Jurkat, Clone E6-1 (cell line): ENCODE measurements at regions not wholly inside any gene's neighbourhood (a gene's known extent, or its start where the extent isn't known, plus 50 kb on each side); places are given as distances from the start of the nearest gene placed in this dataset.

Experiments
- DNase-seq: peaks from one replicate; pipeline ENCODE4 v3.0.0-alpha.2; 2011; ENCODE audit warnings: low read depth, low spot score
- H3K4me3 ChIP-seq: 2 replicates; pipeline ENCODE4 v1.5.1; 2011; ENCODE audit warnings: mild to moderate bottlenecking, low read length, control low read depth, moderate library complexity

DNA sequence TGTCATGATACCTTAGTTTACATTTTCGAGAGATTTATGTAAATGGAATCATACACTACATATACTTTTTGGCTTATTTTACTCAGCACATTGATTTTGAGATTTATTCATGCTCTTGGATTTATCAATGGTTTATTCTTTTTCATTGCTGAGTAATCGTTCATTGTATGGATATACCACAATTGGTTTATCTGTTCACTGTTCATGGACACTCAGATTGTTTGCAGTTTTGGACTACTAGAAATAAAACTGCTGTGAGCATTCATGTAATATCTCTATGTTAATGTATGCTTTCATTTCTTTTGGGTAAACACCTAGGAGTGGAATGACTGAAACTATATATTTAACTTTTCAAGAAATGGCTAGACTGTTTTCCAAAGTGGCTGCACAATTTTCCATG lies 550.9 kb upstream of the ADAMTS9 start:
- no peak for DNase-seq
- no peak overlapping the region for H3K4me3 ChIP-seq

DNA sequence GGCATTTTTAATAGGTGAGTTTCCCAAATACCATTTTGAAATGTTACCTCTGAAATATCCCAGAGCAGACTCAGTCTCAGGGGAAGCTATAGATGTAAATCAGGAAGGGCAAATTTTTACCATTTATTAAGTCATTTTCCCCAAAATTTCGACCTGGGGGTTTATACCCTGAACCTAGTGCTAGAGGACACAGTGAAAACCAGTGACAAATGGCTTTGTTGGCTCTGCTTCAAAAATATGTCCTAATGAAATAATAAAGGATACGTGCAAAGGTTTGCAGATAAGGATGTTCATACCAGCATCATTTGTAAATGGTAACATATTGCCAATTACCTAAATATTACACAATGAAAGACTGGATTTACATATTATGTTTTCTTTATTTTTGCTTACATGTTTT lies 546.7 kb upstream of the ADAMTS9 start:
- no peak overlapping the region for H3K4me3 ChIP-seq
- no peak for DNase-seq

DNA sequence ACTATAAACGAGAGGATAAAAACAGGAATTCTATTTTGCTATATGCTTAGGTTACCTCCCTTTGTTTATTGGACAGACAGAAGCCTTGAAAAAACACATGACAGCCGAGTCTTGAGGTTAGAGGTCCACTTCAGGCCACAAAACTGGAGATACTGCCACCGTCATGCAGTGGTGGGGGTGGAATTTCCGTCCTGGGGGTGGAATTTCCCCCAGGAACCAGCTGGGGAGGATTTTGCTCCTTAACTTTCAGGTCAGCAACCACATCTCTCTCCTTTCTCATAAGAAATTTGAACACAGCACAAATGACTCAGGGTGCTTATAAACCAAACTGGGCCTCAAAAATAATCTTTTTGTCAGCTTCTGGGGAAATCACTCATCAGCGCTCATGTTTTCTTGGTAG lies 545.8 kb upstream of the ADAMTS9 start:
- H3K4me3 ChIP-seq: no peak overlapping the region
- DNase-seq: no peak

GRCh38 chr3:65231544-65231943 lies 543.7 kb upstream of the ADAMTS9 start:
- H3K4me3 ChIP-seq: no peak overlapping the region
- DNase-seq: no peak

GRCh38 chr3:65230261-65231139 lies 542.7 kb upstream of the ADAMTS9 start:
- H3K4me3 ChIP-seq: no peak overlapping the region
- DNase-seq: no peak

GRCh38 chr3:65226287-65226686 lies 538.5 kb upstream of the ADAMTS9 start:
- no peak for DNase-seq
- no peak overlapping the region for H3K4me3 ChIP-seq

DNA sequence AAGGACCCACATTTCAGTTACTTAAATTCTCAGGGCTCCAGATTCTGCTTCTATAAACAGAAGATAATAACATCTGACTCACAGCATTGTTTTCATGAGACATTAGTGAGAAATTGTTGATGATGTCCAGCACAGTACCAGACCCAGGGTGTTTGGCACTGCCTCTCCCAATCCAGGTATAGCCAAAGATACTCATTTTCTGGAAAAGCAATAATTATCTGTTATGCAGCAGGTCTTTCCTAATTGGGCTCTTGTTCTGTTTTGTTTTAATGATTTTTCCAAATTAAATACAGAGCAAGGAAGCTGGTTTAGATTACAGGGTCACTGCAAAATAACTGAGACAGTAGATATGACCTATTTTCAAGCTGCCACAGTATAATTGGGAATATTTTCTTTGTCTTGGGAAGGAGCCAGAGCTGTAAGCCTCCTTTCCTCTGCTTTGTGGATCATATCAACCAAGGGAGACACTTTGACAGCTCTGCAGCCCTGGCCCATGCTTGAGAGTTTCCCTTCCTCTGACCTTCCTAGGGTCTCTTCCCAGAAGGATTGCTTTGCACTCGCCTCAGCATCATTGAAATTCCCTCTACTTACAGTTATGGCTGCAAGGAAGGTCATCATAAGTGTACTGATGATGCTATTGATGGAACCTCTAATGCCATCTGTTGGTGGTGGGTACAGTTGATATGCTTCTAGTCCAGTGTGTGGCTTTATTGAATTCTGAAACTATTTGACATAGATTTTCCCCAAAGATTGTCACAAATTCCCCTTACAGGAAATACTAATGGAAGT lies 522.4 kb upstream of the ADAMTS9 start:
- DNase-seq: no peak
- no peak overlapping the region for H3K4me3 ChIP-seq

- DNase-seq: no peak
- no peak overlapping the region for H3K4me3 ChIP-seq
Observed at GRCh38 chr3:65202395-65202794, 514.6 kb upstream of the ADAMTS9 start.

DNA sequence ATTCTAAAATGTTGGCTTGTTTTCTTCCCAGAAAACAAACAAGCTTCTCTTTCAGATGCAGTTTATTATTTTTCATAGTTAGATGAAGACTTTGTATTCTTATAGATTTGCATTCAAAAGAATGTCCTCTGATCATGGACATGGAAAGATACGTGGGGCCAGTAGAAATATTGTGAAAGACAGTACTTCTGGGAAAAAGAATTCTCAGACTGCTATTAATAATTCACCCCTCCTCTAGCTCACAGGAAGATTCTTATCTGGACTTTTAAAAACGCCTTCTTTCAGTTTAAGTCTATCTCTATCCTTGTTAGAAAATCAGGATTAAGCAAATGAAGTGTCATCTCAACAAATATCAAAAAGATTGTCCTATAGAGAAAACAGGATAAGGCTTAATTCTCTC lies 514.1 kb upstream of the ADAMTS9 start:
- no peak overlapping the region for H3K4me3 ChIP-seq
- DNase-seq: no peak

DNA sequence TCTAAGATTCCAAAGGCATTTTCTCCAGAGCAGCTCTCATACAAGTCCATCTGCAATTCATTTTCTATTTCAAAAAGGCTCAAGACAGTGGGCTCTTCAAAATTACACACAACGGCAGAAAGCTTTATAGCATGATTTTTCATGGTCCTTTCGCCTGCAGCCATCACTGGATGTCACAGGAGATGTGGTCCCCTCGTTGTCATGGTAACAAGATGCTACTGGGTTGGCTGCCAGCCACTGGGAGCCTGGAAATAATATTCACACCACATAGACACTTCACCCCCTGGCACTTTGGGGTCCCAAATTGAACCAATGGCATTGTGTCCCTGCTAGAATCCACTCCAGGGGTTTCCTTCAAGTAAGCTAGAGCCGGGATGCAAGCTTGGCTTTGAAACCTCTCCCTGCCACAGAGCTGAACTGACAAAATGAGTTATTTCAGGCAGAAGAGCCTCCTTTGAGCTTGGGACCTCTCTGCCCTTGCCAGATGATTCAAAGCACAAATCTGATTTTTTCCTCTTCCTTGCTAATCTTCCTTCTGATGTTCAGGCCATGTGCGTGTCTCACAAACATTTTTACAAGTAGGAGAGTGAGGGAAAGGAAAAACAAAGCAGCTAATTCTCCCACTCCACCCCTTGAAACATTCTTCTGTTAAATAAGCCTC lies 512.6 kb upstream of the ADAMTS9 start:
- no peak for DNase-seq
- no peak overlapping the region for H3K4me3 ChIP-seq

DNA sequence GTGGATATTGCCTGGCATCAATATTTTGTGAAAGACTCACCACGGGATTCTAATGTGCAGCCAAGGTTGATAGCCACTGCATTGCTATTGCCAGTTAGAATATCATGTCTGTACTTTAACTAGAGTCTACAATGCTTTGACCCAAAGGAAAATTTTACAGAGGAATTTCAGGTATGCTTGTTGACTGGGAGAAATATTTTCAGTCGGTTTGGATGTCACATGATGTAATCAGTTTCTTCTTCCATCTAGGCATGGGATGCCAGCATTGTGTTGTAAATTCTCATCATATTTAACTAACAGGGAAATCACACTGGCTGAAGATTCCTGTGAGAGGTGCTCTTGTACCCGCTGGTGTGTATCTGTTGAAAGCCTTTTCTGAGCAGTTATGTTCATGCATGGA lies 508.9 kb upstream of the ADAMTS9 start:
- no peak for DNase-seq
- no peak overlapping the region for H3K4me3 ChIP-seq

DNA sequence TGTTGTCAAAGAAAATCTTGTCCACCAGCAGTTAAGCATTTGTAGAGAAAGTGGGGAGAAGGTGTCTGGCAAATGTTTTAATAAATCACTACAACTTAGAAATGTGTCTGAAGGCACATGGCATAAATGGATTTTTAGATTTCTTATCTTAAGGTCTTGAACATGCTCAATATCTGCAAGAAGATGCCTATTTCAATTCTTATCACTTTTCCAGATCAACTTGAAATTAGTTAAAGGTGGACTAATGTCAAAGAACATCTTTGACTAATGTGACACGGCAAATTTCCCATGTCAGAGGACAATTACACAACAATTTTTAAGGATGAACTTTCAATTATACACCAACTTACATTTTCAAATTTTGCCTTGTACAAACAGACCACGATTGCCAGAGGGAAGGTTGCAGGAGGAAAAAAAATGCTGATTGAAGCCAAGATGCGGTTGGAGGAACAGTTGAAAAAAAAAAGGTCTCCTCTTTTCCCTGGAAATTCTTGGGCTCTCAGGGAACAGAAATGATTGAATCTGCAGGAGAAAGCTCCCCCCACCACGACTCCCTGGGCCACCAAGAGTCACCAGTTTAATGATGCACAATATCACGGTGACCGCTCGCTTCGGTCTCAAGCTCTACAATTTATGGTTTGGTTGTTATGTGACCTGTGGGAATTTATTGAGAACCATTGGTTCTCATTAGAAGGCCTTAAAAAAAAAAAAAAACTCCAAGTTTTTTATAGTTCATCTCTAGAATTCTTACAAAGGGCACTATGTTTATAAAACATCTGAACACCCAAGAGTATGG lies 507.6 kb upstream of the ADAMTS9 start:
- H3K4me3 ChIP-seq: no peak overlapping the region
- DNase-seq: no peak

DNA sequence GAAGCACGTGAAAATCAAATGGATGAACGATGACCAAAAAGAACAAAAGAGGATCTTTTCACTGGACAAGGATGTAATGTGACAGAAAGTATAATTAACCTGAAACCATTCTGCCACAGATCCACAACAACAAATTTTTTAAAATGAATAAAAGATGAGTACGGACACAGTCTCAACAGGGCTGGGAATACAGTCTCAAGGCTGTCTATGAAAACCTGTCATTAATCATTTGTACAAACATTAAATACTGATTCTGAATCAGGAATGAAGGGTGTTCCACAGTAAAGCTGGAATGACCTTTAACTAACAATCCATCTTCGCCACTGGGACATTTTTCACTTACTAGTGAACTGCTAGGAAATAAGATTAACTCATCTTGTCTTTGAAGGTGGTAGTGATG lies 506.9 kb upstream of the ADAMTS9 start:
- H3K4me3 ChIP-seq: no peak overlapping the region
- no peak for DNase-seq

GRCh38 chr3:65194047-65194714 lies 506.4 kb upstream of the ADAMTS9 start:
- no peak overlapping the region for H3K4me3 ChIP-seq

DNA sequence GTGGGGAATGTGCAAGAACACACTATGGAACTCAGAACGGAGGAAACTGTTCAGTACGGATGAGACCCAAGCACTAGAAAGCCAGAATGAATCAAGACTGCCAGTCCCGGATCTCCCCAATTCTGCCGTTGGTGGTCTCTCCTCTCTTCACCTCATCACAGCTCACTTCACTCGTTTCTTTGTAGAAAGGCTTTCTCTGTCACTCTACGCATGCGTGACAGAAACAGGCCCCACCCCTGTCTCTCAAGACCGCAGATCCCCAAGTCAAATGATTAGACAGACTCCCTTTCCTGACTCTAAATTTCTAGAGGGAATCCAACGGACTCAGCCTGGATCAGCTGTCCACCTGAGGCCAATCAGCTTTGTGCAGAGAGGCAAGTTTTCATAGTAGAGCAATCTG lies 505.7 kb upstream of the ADAMTS9 start:
- DNase-seq: no peak

More at GRCh38 chr3:65194047-65194714, 506.4 kb upstream of the ADAMTS9 start:
- no peak for DNase-seq

GRCh38 chr3:65190111-65190510 lies 502.3 kb upstream of the ADAMTS9 start:
- no peak overlapping the region for H3K4me3 ChIP-seq
- DNase-seq: no peak

More for the DNA sequence above, 505.7 kb upstream of the ADAMTS9 start:
- no peak overlapping the region for H3K4me3 ChIP-seq

GRCh38 chr3:65186268-65186667 lies 498.5 kb upstream of the ADAMTS9 start:
- DNase-seq: no peak

DNA sequence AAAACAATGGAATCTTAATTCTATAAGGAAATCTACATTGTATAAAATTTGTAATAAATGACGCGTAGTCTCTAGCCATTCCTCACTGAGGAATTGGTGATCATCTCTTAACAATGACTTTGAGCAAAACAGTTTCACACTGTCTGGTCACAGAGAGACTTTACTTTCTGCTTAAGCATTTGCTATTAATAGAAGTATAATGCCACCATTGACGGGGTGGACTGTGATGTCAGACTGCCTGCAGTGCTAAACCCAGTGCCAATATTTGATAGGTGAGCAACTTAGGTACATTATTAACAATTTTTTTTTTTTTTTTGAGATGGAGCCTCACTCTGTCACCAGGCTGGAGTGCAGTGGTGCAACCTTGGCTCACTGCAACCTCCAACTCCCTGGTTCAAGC lies 494.9 kb upstream of the ADAMTS9 start:
- no peak overlapping the region for H3K4me3 ChIP-seq
- no peak for DNase-seq

More at GRCh38 chr3:65186268-65186667, 498.5 kb upstream of the ADAMTS9 start:
- no peak overlapping the region for H3K4me3 ChIP-seq

DNA sequence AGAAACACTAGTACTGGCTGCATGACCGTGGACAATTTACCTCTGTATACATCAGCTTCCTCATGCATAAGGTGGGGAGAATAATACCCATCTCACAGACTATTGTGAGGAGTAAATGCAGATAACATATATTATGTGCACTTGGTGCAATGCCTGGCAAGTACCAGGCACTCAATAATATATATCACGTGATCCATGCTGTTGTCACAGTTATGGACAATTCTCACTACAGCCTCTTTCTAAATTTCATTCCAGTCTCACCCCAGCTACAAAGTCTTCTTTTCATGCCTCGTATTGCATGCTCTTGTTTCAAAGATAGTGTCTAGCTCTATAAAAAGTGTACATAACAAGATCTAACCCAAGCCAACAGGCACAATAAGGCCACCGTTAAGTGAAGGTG lies 494.3 kb upstream of the ADAMTS9 start:
- H3K4me3 ChIP-seq: no peak overlapping the region
- no peak for DNase-seq
